ENCODE measurements at regions not wholly inside any gene's neighbourhood (a gene's known extent, or its start where the extent isn't known, plus 50 kb on each side); places are given as distances from the start of the nearest gene placed in this dataset.

GRCh38 chr18:54726143-54726542, 102.1 kb upstream of the RAB27B start:
- H3K27ac ChIP-seq = no peak overlapping the region
- H3K4me3 ChIP-seq = no peak overlapping the region
- in situ Hi-C loops (cut with MboI; ENCODE audit: low pct_unique_long_range_greater_than_20kb in 2 of 9, low sequenced_read_pairs in 9 of 9, unreplicated experiment in 9 of 9) = no loop called here
- WGBS, 10 experiments = 65 to 98% (median 89%) methylated on average over 2 to 4 of the region's 4 CpGs
- no peak for ATAC-seq (replicated peaks in 6 of 8)
- no peaks in the 10 kb centered on the region for H3K4me1 ChIP-seq (replicated peaks in 1 of 2)

- peak in 7 of 8 experiments; percentile 87 to 100 (median 97) for ATAC-seq (replicated peaks in 6 of 8)
- no peak overlapping the region for H3K4me3 ChIP-seq
- H3K27ac ChIP-seq = no peak overlapping the region
- H3K4me1 ChIP-seq (replicated peaks in 1 of 2) = no peaks in the 10 kb centered on the region
- WGBS, 10 experiments = 5 to 78% (median 20%) methylated on average over 1 to 3 of the region's 3 CpGs; no CpG with 5 or more reads in 3 of the 10 experiments
- in situ Hi-C loops (cut with MboI; ENCODE audit: low pct_unique_long_range_greater_than_20kb in 2 of 9, low sequenced_read_pairs in 9 of 9, unreplicated experiment in 9 of 9) = no loop called here
Measured at GRCh38 chr18:54734059-54734458, 94.2 kb upstream of the RAB27B start.

GRCh38 chr18:54736981-54737380, 91.3 kb upstream of the RAB27B start:
- no peak for ATAC-seq (replicated peaks in 6 of 8)
- 43 to 100% (median 67%) methylated on average over 1 of the region's 1 CpG; no CpG with 5 or more reads in 2 of the 10 experiments for WGBS, 10 experiments
- in situ Hi-C loops (cut with MboI; ENCODE audit: low pct_unique_long_range_greater_than_20kb in 2 of 9, low sequenced_read_pairs in 9 of 9, unreplicated experiment in 9 of 9) = no loop called here

DNA sequence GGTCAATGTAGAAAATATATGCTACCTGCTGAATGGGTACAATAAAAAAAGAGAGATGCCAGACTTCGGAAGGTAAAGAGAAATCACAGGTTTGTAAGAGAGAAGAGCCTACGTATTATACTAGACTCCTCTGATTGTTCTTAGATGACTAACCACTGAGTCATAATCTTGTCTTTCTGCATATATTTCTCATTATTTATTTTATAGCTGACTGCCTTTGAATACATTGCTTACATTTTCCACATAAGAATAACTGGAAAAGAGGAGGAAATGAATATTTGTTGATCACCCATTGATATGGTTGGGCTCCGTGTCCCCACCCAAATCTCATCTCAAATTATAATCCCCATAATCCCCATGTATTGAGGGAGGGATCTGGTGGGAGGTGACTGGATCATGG, 90.3 kb upstream of the RAB27B start:
- ATAC-seq (replicated peaks in 6 of 8) = peak in 1 of 8 experiments; percentile 21
- 49 to 100% (median 88%) methylated on average over 1 to 3 of the region's 3 CpGs; no CpG with 5 or more reads in 1 of the 10 experiments for WGBS, 10 experiments
- Histone ChIP-seq H3K4me3 (no peak overlapping the region), H3K4me1 (replicated peaks in 1 of 2) (no peaks in the 10 kb centered on the region), H3K27ac (no peak overlapping the region)
- in situ Hi-C loops (cut with MboI; ENCODE audit: low pct_unique_long_range_greater_than_20kb in 2 of 9, low sequenced_read_pairs in 9 of 9, unreplicated experiment in 9 of 9) = no loop called here

More at GRCh38 chr18:54736981-54737380, 91.3 kb upstream of the RAB27B start:
- Histone ChIP-seq H3K4me1 (replicated peaks in 1 of 2) (no peaks in the 10 kb centered on the region), H3K27ac (no peak overlapping the region), H3K4me3 (no peak overlapping the region)

DNA sequence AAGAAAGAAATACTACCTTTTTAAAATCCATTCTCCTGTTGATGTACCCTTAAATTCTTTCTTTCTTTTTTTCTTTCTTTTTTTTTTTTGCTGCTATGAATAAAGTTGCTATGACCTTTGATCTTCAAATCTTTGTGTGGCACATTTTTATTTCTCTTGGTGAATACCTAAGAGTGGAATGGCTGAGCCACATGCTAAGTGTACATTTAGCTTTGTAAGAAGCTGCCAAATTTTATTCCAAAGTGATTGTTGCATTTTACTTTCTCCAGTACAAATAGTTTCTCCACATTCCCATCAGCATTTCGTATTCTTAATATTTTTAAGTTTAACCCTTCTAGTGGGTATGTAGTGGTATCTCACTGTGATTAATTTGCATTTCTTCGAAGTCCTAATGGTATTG, 88.8 kb upstream of the RAB27B start:
- in situ Hi-C loops (cut with MboI; ENCODE audit: low pct_unique_long_range_greater_than_20kb in 2 of 9, low sequenced_read_pairs in 9 of 9, unreplicated experiment in 9 of 9) = no loop called here
- ATAC-seq (replicated peaks in 6 of 8) = no peak
- Histone ChIP-seq H3K4me1 (replicated peaks in 1 of 2) (peaks cover 0 to 5% of the 10 kb centered on the region in 2 donors), H3K27ac (no peak overlapping the region), H3K4me3 (no peak overlapping the region)
- 60 to 100% (median 78%) methylated on average over 1 to 2 of the region's 2 CpGs; no CpG with 5 or more reads in 1 of the 10 experiments for WGBS, 10 experiments

GRCh38 chr18:54740136-54740846, 88.0 kb upstream of the RAB27B start:
- Histone ChIP-seq H3K4me1 (replicated peaks in 1 of 2) (peaks cover 0 to 5% of the 10 kb centered on the region in 2 donors), H3K4me3 (no peak overlapping the region), H3K27ac (no peak overlapping the region)
- WGBS, 10 experiments = 36 to 100% (median 72%) methylated on average over 1 to 3 of the region's 3 CpGs
- in situ Hi-C loops (cut with MboI; ENCODE audit: low pct_unique_long_range_greater_than_20kb in 2 of 9, low sequenced_read_pairs in 9 of 9, unreplicated experiment in 9 of 9) = no loop called here
- peak in 5 of 8 experiments; percentile 58 to 67 (median 64) for ATAC-seq (replicated peaks in 6 of 8)

DNA sequence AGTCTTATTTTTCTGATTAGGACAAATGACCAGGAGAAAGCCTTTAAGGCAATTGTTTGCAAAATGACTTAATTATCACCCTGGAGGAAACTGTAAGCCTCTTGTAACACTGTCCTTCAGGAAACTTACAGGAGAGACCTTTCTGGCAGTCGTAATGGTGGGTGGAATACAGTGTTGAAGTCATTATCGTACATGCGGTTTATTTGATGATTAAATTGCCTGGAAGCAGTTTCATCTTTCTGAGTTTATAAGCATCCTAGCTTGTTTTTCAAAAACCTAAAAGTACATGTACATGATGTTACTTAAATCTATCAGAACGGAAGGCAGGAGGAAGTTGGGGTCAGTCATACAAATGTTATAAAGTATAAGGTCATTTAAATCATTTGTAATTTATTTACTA, 86.2 kb upstream of the RAB27B start:
- Histone ChIP-seq H3K4me1 (replicated peaks in 1 of 2) (peaks cover 0 to 5% of the 10 kb centered on the region in 2 donors), H3K4me3 (no peak overlapping the region), H3K27ac (no peak overlapping the region)
- in situ Hi-C loops (cut with MboI; ENCODE audit: low pct_unique_long_range_greater_than_20kb in 2 of 9, low sequenced_read_pairs in 9 of 9, unreplicated experiment in 9 of 9) = no loop called here
- ATAC-seq (replicated peaks in 6 of 8) = peak in 1 of 8 experiments; percentile 9
- 14 to 93% (median 67%) methylated on average over 1 to 4 of the region's 4 CpGs; no CpG with 5 or more reads in 2 of the 10 experiments for WGBS, 10 experiments

- Histone ChIP-seq H3K27ac (no peak overlapping the region), H3K4me3 (no peak overlapping the region), H3K4me1 (replicated peaks in 1 of 2) (peaks cover 0 to 5% of the 10 kb centered on the region in 2 donors)
- 0 to 100% (median 80%) methylated on average over 1 to 2 of the region's 2 CpGs; no CpG with 5 or more reads in 1 of the 10 experiments for WGBS, 10 experiments
- in situ Hi-C loops (cut with MboI; ENCODE audit: low pct_unique_long_range_greater_than_20kb in 2 of 9, low sequenced_read_pairs in 9 of 9, unreplicated experiment in 9 of 9) = no loop called here
- ATAC-seq (replicated peaks in 6 of 8) = peak in 7 of 8 experiments; percentile 39 to 91 (median 55)
Measured at GRCh38 chr18:54742659-54743604, 85.3 kb upstream of the RAB27B start.

DNA sequence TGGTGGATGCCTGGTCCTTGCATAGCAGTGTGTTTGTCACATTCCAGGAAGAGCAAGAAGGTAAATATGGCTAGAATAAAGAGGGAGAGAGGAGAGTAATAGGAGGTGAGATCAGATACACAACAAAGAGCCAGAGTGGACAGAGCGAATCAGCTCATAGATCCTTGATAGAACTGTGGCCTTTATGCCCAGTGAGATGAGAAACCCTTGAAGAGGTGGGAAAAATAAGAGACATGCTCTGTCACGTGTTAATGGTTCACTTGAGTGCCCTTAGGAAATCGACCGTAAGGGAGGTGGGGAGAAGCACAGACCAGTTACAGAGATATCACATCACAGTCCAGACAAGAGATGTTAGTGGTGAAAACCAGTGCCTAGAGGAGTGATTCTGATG, 84.7 kb upstream of the RAB27B start:
- in situ Hi-C loops (cut with MboI; ENCODE audit: low pct_unique_long_range_greater_than_20kb in 2 of 9, low sequenced_read_pairs in 9 of 9, unreplicated experiment in 9 of 9) = no loop called here
- 84 to 100% (median 100%) methylated on average over 1 to 4 of the region's 4 CpGs; no CpG with 5 or more reads in 5 of the 10 experiments for WGBS, 10 experiments
- H3K27ac ChIP-seq = no peak overlapping the region
- H3K4me1 ChIP-seq (replicated peaks in 1 of 2) = peaks cover 0 to 5% of the 10 kb centered on the region in 2 donors
- ATAC-seq (replicated peaks in 6 of 8) = no peak
- H3K4me3 ChIP-seq = no peak overlapping the region

- no peak overlapping the region for H3K27ac ChIP-seq
- in situ Hi-C loops (cut with MboI; ENCODE audit: low pct_unique_long_range_greater_than_20kb in 2 of 9, low sequenced_read_pairs in 9 of 9, unreplicated experiment in 9 of 9) = no loop called here
- H3K4me3 ChIP-seq = no peak overlapping the region
- ATAC-seq (replicated peaks in 6 of 8) = no peak
- 73 to 100% (median 85%) methylated on average over 1 to 3 of the region's 3 CpGs; no CpG with 5 or more reads in 2 of the 10 experiments for WGBS, 10 experiments
- no peaks in the 10 kb centered on the region for H3K4me1 ChIP-seq (replicated peaks in 1 of 2)
Measured at GRCh38 chr18:54749291-54749690, 79.0 kb upstream of the RAB27B start.

DNA sequence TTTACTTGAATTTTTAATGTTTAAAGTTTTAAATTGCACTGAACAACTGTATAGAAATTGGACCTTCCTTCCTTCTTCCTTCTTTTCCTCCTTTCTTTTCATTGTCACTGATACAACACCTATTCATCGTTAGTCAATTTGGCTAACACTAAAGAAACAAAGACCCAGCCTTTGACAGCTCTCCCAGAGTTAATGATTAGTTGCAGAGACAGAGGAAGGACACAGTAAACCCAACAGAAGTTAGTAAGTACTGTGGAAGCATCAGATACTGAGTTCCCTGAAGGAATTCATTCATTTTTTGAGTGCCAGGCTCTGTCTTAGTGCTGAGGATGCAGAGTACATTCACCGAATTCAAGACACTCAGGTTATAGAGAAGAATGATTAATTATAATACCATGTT, 77.9 kb upstream of the RAB27B start:
- 5 to 94% (median 25%) methylated on average over 2 of the region's 2 CpGs; no CpG with 5 or more reads in 1 of the 10 experiments for WGBS, 10 experiments
- no peak overlapping the region for H3K4me3 ChIP-seq
- H3K4me1 ChIP-seq (replicated peaks in 1 of 2) = no peaks in the 10 kb centered on the region
- no peak overlapping the region for H3K27ac ChIP-seq
- in situ Hi-C loops (cut with MboI; ENCODE audit: low pct_unique_long_range_greater_than_20kb in 2 of 9, low sequenced_read_pairs in 9 of 9, unreplicated experiment in 9 of 9) = no loop called here
- no peak for ATAC-seq (replicated peaks in 6 of 8)

DNA sequence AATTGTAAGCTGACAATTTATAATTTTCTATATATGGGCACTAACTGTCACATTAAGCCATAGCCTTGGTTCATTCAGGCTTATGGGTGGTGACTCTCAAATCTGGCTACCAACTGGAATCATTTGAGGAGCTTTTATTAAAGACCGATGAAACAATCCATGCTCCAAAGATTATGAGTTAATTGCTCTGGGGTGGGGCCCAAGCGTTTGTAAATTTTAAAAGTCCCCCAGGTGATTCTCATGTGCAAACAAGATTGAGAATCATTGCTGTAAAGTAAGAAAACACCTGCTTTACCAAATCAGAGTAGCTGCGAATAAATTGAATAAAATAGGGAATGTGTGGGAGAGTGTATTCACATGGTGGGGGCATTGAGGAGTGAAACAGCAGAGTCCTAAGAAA, 76.1 kb upstream of the RAB27B start:
- H3K4me3 ChIP-seq = no peak overlapping the region
- 33 to 90% (median 82%) methylated on average over 1 to 3 of the region's 3 CpGs; no CpG with 5 or more reads in 1 of the 10 experiments for WGBS, 10 experiments
- H3K27ac ChIP-seq = no peak overlapping the region
- H3K4me1 ChIP-seq (replicated peaks in 1 of 2) = peaks cover 0 to 6% of the 10 kb centered on the region in 2 donors
- no peak for ATAC-seq (replicated peaks in 6 of 8)
- in situ Hi-C loops (cut with MboI; ENCODE audit: low pct_unique_long_range_greater_than_20kb in 2 of 9, low sequenced_read_pairs in 9 of 9, unreplicated experiment in 9 of 9) = no loop called here

DNA sequence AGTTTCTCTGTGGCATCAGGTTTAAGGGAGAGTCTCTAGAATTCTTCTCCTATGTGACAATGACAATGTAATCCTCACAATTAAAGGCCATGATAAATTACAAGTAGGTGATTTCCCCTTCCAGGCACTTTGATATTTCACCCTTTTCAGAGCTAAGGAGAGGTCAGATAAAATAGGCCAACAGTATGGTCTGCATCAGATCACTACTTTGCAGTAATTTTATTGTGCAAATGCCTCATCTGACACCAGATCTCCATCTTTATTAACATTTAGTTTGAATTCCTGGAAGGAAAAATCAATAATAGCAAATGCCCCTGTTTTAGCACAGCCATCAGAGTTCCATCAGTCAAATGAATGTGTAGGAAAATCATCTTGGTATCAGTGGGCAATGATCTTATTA, 72.8 kb upstream of the RAB27B start:
- H3K4me1 ChIP-seq (replicated peaks in 1 of 2) = peaks cover 0 to 6% of the 10 kb centered on the region in 2 donors
- no peak overlapping the region for H3K4me3 ChIP-seq
- in situ Hi-C loops (cut with MboI; ENCODE audit: low pct_unique_long_range_greater_than_20kb in 2 of 9, low sequenced_read_pairs in 9 of 9, unreplicated experiment in 9 of 9) = no loop called here
- no peak overlapping the region for H3K27ac ChIP-seq
- ATAC-seq (replicated peaks in 6 of 8) = peak in 3 of 8 experiments; percentile 38 to 74 (median 66)
